Embryonic facial prominence (tissue), 1 donor: ENCODE measurements at regions not wholly inside any gene's neighbourhood (a gene's known extent, or its start where the extent isn't known, plus 50 kb on each side); places are given as distances from the start of the nearest gene placed in this dataset.
"Not testable (repeated sequence)": the region's sequence is repeated elsewhere in the genome, so short reads cannot be mapped to it uniquely, and the experiment has no call there.

Experiments
- DNase-seq: peaks from one replicate; pipeline ENCODE4 v3.0.0-alpha.2; 2016; ENCODE audit errors: extremely low spot score

GRCh38 chr16:85220964-85221731, 108.9 kb upstream of the CIBAR2 start:
- no peak for DNase-seq

- no peak for DNase-seq
These were observed 109.5 kb upstream of the CIBAR2 start for GRCh38 chr16:85221771-85222154.

GRCh38 chr16:85222155-85222863, 110.0 kb upstream of the CIBAR2 start:
- DNase-seq: no peak

GRCh38 chr16:85225257-85225656, 113.0 kb upstream of the CIBAR2 start:
- DNase-seq: no peak

GRCh38 chr16:85225721-85226120, 113.4 kb upstream of the CIBAR2 start:
- no peak for DNase-seq

- DNase-seq: no peak
These were observed 115.0 kb upstream of the CIBAR2 start for GRCh38 chr16:85227084-85227945.

- no peak for DNase-seq
These were observed 115.9 kb upstream of the CIBAR2 start for GRCh38 chr16:85227946-85228862.

GRCh38 chr16:85228970-85229430, 116.7 kb upstream of the CIBAR2 start:
- no peak for DNase-seq

GRCh38 chr16:85229869-85230462, 117.7 kb upstream of the CIBAR2 start:
- no peak for DNase-seq

- DNase-seq: not testable (repeated sequence)
These were observed 118.6 kb upstream of the CIBAR2 start for GRCh38 chr16:85230764-85231383.

GRCh38 chr16:85231959-85232358, 119.7 kb upstream of the CIBAR2 start:
- no peak for DNase-seq

GRCh38 chr16:85232369-85233142, 120.3 kb upstream of the CIBAR2 start:
- DNase-seq: no peak

GRCh38 chr16:85233516-85233915, 121.2 kb upstream of the CIBAR2 start:
- DNase-seq: no peak

- peak; percentile 87 for DNase-seq
These were observed 122.3 kb upstream of the CIBAR2 start for GRCh38 chr16:85234310-85235204.

- DNase-seq: no peak
These were observed 123.9 kb upstream of the CIBAR2 start for GRCh38 chr16:85235991-85236817.

- no peak for DNase-seq
These were observed 124.5 kb upstream of the CIBAR2 start for GRCh38 chr16:85236818-85237150.

- DNase-seq: no peak
These were observed 125.5 kb upstream of the CIBAR2 start for GRCh38 chr16:85237817-85238216.

GRCh38 chr16:85238233-85238647, 126.0 kb upstream of the CIBAR2 start:
- DNase-seq: peak; percentile 32
